Progenitor cell of endocrine pancreas (in vitro differentiated cells): ENCODE measurements at regions not wholly inside any gene's neighbourhood (a gene's known extent, or its start where the extent isn't known, plus 50 kb on each side); places are given as distances from the start of the nearest gene placed in this dataset.

Experiments used
- DNase-seq: peaks from one replicate; pipeline ENCODE4 v3.0.0; 2021; ENCODE audit warnings: low spot score; ENCODE audit not compliant: unreplicated experiment
- H3K27ac Mint-ChIP-seq: 2 replicates; pipeline ENCODE4 v1.8.0; 2021; ENCODE audit warnings: mild to moderate bottlenecking, moderate library complexity, mixed read lengths
- H3K27me3 Mint-ChIP-seq: 2 replicates; pipeline ENCODE4 v1.8.0; 2021; ENCODE audit warnings: mixed read lengths
- H3K36me3 Mint-ChIP-seq: 2 replicates; pipeline ENCODE4 v1.8.0; 2022; ENCODE audit warnings: mixed read lengths; ENCODE audit not compliant: insufficient read depth
- H3K4me1 Mint-ChIP-seq: 2 replicates; pipeline ENCODE4 v1.8.0; 2021; ENCODE audit warnings: low read depth, mixed read lengths
- H3K4me3 Mint-ChIP-seq: 2 replicates; pipeline ENCODE4 v1.8.0; 2021; ENCODE audit warnings: low read depth, mild to moderate bottlenecking, moderate library complexity, mixed read lengths
- H3K9me3 Mint-ChIP-seq: 2 replicates; pipeline ENCODE4 v1.8.0; 2021; ENCODE audit warnings: low read depth, mixed read lengths
- CTCF ChIP-seq: fragments of 200-600 bp; sonication (generic); IDR thresholded peaks from one replicate; pipeline ENCODE4 v1.5.0; 2021; ENCODE audit warnings: antibody characterized with exemption, mild to moderate bottlenecking; ENCODE audit not compliant: unreplicated experiment

- no peaks in the 10 kb centered on the region for H3K9me3 Mint-ChIP-seq
- no peak for TF ChIP-seq CTCF
Measured at GRCh38 chr22:49183826-49184216, 643.9 kb downstream of the BRD1 start.

GRCh38 chr22:49183208-49183825, 644.4 kb downstream of the BRD1 start:
- H3K27ac Mint-ChIP-seq = no peak overlapping the region
- peaks cover 4% of the 10 kb centered on the region for H3K4me1 Mint-ChIP-seq
- H3K36me3 Mint-ChIP-seq = no peaks in the 10 kb centered on the region
- H3K4me3 Mint-ChIP-seq = no peak overlapping the region
- H3K9me3 Mint-ChIP-seq = no peaks in the 10 kb centered on the region
- DNase-seq = no peak
- TF ChIP-seq CTCF = no peak
- H3K27me3 Mint-ChIP-seq = peaks cover 18% of the 10 kb centered on the region

More at GRCh38 chr22:49183826-49184216, 643.9 kb downstream of the BRD1 start:
- DNase-seq = no peak
- Mint-ChIP-seq H3K36me3 (no peaks in the 10 kb centered on the region), H3K4me3 (no peak overlapping the region), H3K27me3 (peaks cover 18% of the 10 kb centered on the region), H3K4me1 (peaks cover 4% of the 10 kb centered on the region), H3K27ac (no peak overlapping the region)

- Mint-ChIP-seq H3K27me3 (peaks cover 18% of the 10 kb centered on the region), H3K4me3 (no peak overlapping the region), H3K9me3 (no peaks in the 10 kb centered on the region), H3K4me1 (peaks cover 4% of the 10 kb centered on the region), H3K36me3 (no peaks in the 10 kb centered on the region), H3K27ac (no peak overlapping the region)
- TF ChIP-seq CTCF = no peak
- DNase-seq = no peak
Measured at GRCh38 chr22:49182416-49182815, 645.3 kb downstream of the BRD1 start.

- TF ChIP-seq CTCF = no peak
- Mint-ChIP-seq H3K4me1 (peaks cover 4% of the 10 kb centered on the region), H3K36me3 (no peaks in the 10 kb centered on the region), H3K27ac (no peak overlapping the region), H3K9me3 (no peaks in the 10 kb centered on the region), H3K4me3 (no peak overlapping the region), H3K27me3 (peaks cover 17% of the 10 kb centered on the region)
- no peak for DNase-seq
Measured at GRCh38 chr22:49181942-49182341, 645.7 kb downstream of the BRD1 start.

GRCh38 chr22:49181431-49181830, 646.2 kb downstream of the BRD1 start:
- Mint-ChIP-seq H3K36me3 (no peaks in the 10 kb centered on the region), H3K27ac (no peak overlapping the region), H3K4me3 (no peak overlapping the region), H3K27me3 (peaks cover 16% of the 10 kb centered on the region), H3K4me1 (peaks cover 4% of the 10 kb centered on the region), H3K9me3 (no peaks in the 10 kb centered on the region)
- DNase-seq = no peak
- TF ChIP-seq CTCF = no peak
